ENCODE measurements at regions not wholly inside any gene's neighbourhood (a gene's known extent, or its start where the extent isn't known, plus 50 kb on each side); places are given as distances from the start of the nearest gene placed in this dataset.

GRCh38 chr7:40977533-40977932, 725.4 kb downstream of the INHBA start:
- Histone ChIP-seq H3K36me3 (ENCODE audit: low read depth) (no peaks in the 10 kb centered on the region), H3K27ac (ENCODE audit: poor library complexity, severe bottlenecking) (no peak overlapping the region), H3K4me1 (ENCODE audit: insufficient read depth, poor library complexity, severe bottlenecking) (no peaks in the 10 kb centered on the region), H3K27me3 (ENCODE audit: insufficient read depth, poor library complexity, severe bottlenecking) (no peaks in the 10 kb centered on the region), H3K4me3 (ENCODE audit: severe bottlenecking) (no peak overlapping the region), H3K9me3 (ENCODE audit: severe bottlenecking) (no peaks in the 10 kb centered on the region)
- DNase-seq (ENCODE audit: low spot score): no peak
- no peak for ATAC-seq (ENCODE audit: low read depth)
- TF ChIP-seq CTCF (IDR thresholded peaks at IDR 0.05; ENCODE audit: poor library complexity, severe bottlenecking): no peak

GRCh38 chr7:40972426-40972825, 730.5 kb downstream of the INHBA start:
- DNase-seq (ENCODE audit: low spot score) (no peak), ATAC-seq (ENCODE audit: low read depth) (no peak)
- H3K9me3 ChIP-seq (ENCODE audit: severe bottlenecking): no peaks in the 10 kb centered on the region
- no peaks in the 10 kb centered on the region for H3K4me1 ChIP-seq (ENCODE audit: insufficient read depth, poor library complexity, severe bottlenecking)
- H3K27me3 ChIP-seq (ENCODE audit: insufficient read depth, poor library complexity, severe bottlenecking): no peaks in the 10 kb centered on the region
- no peak overlapping the region for H3K4me3 ChIP-seq (ENCODE audit: severe bottlenecking)
- no peak overlapping the region for H3K27ac ChIP-seq (ENCODE audit: poor library complexity, severe bottlenecking)
- no peaks in the 10 kb centered on the region for H3K36me3 ChIP-seq (ENCODE audit: low read depth)
- no peak for TF ChIP-seq CTCF (IDR thresholded peaks at IDR 0.05; ENCODE audit: poor library complexity, severe bottlenecking)

GRCh38 chr7:40969641-40970040, 733.2 kb downstream of the INHBA start:
- ATAC-seq (ENCODE audit: low read depth) (no peak), DNase-seq (ENCODE audit: low spot score) (no peak)
- TF ChIP-seq CTCF (IDR thresholded peaks at IDR 0.05; ENCODE audit: poor library complexity, severe bottlenecking): no peak
- H3K27ac ChIP-seq (ENCODE audit: poor library complexity, severe bottlenecking): no peak overlapping the region
- no peaks in the 10 kb centered on the region for H3K9me3 ChIP-seq (ENCODE audit: severe bottlenecking)
- no peak overlapping the region for H3K4me3 ChIP-seq (ENCODE audit: severe bottlenecking)
- H3K36me3 ChIP-seq (ENCODE audit: low read depth): no peaks in the 10 kb centered on the region
- no peaks in the 10 kb centered on the region for H3K4me1 ChIP-seq (ENCODE audit: insufficient read depth, poor library complexity, severe bottlenecking)
- H3K27me3 ChIP-seq (ENCODE audit: insufficient read depth, poor library complexity, severe bottlenecking): no peaks in the 10 kb centered on the region

GRCh38 chr7:40966693-40967092, 736.2 kb downstream of the INHBA start:
- ATAC-seq (ENCODE audit: low read depth): no peak
- Histone ChIP-seq H3K27ac (ENCODE audit: poor library complexity, severe bottlenecking) (no peak overlapping the region), H3K9me3 (ENCODE audit: severe bottlenecking) (no peaks in the 10 kb centered on the region), H3K4me1 (ENCODE audit: insufficient read depth, poor library complexity, severe bottlenecking) (no peaks in the 10 kb centered on the region), H3K36me3 (ENCODE audit: low read depth) (no peaks in the 10 kb centered on the region), H3K4me3 (ENCODE audit: severe bottlenecking) (no peak overlapping the region), H3K27me3 (ENCODE audit: insufficient read depth, poor library complexity, severe bottlenecking) (no peaks in the 10 kb centered on the region)
- TF ChIP-seq CTCF (IDR thresholded peaks at IDR 0.05; ENCODE audit: poor library complexity, severe bottlenecking): no peak
- DNase-seq (ENCODE audit: low spot score): no peak

GRCh38 chr7:40965774-40966173, 737.1 kb downstream of the INHBA start:
- ATAC-seq (ENCODE audit: low read depth): no peak
- no peak for TF ChIP-seq CTCF (IDR thresholded peaks at IDR 0.05; ENCODE audit: poor library complexity, severe bottlenecking)
- Histone ChIP-seq H3K27me3 (ENCODE audit: insufficient read depth, poor library complexity, severe bottlenecking) (no peaks in the 10 kb centered on the region), H3K9me3 (ENCODE audit: severe bottlenecking) (no peaks in the 10 kb centered on the region), H3K4me1 (ENCODE audit: insufficient read depth, poor library complexity, severe bottlenecking) (no peaks in the 10 kb centered on the region), H3K27ac (ENCODE audit: poor library complexity, severe bottlenecking) (no peak overlapping the region), H3K36me3 (ENCODE audit: low read depth) (no peaks in the 10 kb centered on the region), H3K4me3 (ENCODE audit: severe bottlenecking) (no peak overlapping the region)
- DNase-seq (ENCODE audit: low spot score): no peak
